NCI-H1092 treated with DMSO at 0.1 percent for 48 hours (cell line): ENCODE measurements at regions not wholly inside any gene's neighbourhood (a gene's known extent, or its start where the extent isn't known, plus 50 kb on each side); places are given as distances from the start of the nearest gene placed in this dataset.

Experiments
- DNase-seq: peaks from one replicate; lab custom pipeline; 2025; lab: John Stamatoyannopoulos, UW

GRCh38 chr15:31977812-31978661 is 52.3 kb upstream of the CHRNA7 start:
- peak; percentile 10 for DNase-seq
